Glomerular visceral epithelial cell (primary cell): ENCODE measurements at regions not wholly inside any gene's neighbourhood (a gene's known extent, or its start where the extent isn't known, plus 50 kb on each side); places are given as distances from the start of the nearest gene placed in this dataset.
"Not testable (repeated sequence)": the region's sequence is repeated elsewhere in the genome, so short reads cannot be mapped to it uniquely, and the experiment has no call there.

Experiments used
- DNase-seq: peaks from one replicate; pipeline ENCODE4 v3.0.0-alpha.2; 2016; ENCODE audit errors: extremely low spot score

DNA sequence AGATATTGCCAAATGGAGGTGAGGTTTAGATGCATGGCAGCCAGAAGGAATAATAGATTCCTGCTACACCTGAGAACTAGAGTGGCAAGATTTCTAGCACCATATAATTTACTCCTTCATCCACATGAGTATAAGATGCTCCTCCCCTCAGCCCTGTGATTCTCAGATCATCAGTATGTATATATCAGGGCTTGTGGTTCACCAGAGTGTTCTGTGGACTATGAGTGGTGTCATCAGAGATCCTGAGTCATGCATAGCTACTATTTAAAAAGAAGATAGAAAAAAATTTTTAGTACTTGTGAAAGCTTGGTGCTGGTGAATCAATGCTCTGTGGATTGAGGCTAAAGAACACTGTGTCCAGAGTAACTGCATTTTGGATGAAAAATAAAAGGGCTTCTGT, 285.9 kb downstream of the BMP4 start:
- DNase-seq, result peak; percentile 71

DNA sequence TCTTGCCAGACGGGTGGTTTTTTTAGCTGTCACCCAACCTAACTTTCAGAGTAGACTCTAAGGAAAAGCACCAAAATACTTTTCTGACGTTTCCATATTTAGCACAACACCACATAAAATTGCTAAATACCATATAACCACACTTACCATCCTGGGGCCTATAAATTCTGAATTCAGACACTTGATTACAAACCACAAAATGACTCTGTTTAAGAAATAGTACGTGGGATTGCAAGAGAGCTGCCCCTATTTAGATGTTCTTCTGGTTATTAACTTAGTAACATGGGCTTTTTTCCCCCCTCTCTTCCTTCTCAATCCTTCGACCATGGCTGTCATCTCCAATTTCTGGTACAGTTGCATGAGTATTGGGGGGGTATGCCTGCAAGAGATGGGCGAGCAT, 287.7 kb downstream of the BMP4 start:
- peak; percentile 13 for DNase-seq

DNA sequence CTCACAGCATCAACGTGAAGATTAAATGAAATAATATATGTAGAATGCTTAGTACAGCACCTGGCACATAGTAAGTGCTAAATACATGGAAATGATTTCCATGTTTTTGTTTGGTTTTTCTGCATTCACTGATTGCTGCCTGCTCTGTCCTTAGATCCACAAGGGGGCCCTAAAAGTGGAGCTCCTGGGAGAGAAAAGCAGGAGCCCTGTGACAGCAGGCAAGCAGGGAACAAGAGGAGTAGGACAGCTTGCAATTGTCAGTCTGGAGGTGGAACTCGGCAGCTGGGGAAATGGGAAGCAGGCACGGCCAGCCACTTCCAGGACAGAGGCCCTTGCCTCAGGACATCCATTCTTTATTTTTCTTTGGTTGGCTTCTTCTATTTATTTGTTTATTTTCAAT, 292.9 kb downstream of the BMP4 start:
- DNase-seq, result no peak

DNA sequence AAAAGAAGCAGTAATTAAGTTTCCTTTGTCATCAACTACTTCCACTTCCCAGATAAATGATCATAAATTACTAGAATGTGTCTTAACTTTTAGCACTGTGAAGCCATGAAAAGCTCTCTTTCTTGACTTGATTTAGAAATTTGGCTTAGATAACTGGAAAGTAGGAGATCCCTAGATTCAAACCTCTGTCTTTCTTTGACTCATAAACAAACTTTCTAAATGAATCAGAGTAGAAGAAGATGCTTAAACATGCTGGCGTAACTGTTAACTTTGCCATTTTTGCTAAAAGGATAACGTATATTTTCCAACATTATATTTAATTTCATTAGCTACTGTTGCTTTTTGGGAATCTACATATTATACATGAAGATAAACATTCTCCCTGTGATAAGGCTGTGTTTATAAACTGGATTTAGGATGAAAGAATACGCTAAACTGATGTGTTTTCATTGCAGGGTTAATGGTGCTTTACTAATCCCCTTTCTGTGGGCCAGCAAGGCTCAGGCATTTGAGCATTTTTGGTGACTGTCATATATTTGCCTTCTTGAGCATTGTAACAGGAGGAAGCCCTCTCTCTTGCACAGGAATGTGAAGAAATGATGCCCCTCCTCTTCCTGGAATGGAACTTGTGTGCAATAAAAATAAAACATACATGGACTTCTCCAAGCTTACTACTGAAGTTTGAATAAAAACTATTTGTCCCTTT, 301.4 kb downstream of the BMP4 start:
- peak; percentile 12 for DNase-seq

DNA sequence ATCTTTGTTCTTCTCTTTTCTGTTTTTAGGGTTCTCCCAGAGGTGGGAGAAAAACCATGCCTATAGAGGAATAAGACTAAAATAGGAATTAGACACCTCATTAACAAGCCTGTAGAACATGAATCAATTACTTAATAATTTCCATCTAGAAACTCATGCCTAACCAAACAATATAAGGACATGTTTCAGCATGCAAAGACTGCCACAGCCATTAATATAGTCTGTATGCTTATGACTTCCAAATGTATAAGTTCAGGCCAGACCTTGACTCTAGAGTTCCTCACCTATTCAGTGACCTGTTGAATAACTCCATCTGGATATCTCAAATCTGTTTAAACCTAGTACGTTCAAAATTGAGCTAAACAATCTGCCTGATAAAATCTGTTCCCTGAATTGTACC, 304.6 kb downstream of the BMP4 start:
- no peak for DNase-seq

DNA sequence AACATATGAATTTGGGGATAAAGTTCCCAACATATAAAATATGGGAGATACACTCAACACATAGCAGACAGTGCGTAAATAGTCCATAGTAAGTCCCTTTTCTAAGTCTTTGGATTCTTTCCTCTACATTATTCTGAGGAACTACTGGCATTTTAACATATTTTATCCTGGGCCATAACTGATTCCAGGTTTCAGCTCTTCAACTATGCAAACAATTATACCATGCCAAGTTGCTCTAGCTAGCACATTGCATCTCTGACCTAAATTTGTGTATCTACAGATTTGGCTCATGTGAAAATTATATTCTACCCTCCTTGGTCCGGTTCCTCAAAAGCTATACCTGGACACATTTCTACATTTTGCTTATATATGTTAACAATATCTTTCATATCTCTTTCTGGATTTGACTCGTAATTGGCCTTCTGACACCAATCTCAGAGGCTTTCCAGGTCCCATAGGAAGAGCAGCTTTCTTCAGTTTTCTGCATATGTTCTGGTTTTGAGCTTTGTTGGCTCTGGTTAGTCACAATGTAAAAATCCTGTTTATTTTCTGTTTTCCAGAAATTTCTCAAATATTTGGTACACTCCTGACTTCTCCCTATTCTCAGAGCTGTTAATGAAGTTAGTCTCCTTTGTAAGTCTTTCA, 305.4 kb downstream of the BMP4 start:
- DNase-seq, result no peak

DNA sequence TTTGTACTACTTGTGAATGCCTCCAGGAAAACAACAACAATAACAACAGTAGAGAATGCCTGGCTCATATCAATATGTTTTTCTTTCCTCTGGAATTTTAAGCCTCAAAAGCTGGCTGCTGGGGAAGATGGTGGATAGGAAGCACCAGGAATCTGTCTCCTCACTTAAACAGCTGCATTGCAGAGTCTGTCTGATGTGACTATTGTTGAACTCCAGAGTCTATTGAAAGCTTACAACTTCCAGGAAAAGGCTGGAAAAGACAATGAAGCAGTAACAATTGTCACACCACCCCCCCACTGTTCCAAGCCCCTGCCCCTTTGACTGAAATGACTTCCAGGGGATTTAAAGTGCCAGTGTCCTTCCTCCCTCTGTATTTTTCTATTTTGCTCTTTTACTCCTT, 309.7 kb downstream of the BMP4 start:
- no peak for DNase-seq

DNA sequence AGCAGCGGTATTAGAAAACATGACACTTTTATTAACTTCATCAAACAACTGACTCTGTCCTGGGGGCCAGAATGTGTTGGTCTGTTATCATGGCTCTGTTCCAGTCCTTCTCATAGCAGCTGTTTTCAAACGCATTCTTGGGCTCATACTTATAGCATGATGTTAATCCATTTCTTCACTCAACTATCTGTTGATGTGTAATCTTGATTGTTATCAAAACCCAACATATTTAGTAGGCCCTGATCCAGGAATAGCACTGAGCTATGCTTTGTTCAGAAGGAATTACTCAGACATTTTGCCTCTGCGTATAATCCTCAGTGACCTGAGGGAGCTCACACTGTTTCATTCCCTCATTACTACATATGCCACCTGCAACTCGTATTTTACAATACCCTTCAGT, 315.9 kb downstream of the BMP4 start:
- no peak for DNase-seq

DNA sequence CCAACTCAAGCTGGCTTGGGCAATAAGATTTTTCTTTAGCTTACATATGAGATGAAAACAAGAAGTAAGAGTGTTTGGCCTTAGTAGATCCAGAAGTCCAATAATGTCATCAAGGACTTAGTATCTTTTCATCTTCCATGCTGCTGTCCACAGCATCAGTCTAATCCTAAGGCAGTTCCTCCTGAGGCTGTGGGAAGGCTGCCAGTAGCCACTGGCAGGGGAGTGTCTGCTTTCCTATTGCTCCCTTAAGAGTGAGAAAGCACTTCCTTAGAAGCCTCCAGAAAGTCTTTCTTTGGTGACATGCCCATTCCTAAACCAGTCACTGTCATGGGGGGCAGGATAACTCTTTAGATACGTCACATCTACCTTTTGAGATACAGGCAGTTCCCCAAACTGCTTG, 317.7 kb downstream of the BMP4 start:
- DNase-seq, result no peak

DNA sequence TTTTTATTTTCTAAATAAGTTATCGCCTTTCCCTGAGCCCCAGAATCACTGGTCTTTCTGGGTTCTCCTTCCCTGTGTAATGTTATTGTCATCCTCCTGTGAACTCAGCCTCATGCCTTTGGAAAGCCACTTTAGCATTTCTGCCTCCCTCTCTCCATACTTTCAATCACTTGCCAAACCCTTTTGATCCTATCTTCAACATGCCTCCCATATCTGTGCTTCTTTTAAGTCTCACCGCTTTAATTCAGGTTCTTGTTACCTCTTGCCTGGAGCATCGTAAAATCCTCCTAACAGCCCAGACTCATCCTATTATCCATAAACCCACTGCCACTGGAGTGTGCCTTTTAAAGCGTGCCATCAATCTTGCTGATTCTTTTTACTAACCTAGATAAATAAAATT, 321.8 kb downstream of the BMP4 start:
- no peak for DNase-seq

DNA sequence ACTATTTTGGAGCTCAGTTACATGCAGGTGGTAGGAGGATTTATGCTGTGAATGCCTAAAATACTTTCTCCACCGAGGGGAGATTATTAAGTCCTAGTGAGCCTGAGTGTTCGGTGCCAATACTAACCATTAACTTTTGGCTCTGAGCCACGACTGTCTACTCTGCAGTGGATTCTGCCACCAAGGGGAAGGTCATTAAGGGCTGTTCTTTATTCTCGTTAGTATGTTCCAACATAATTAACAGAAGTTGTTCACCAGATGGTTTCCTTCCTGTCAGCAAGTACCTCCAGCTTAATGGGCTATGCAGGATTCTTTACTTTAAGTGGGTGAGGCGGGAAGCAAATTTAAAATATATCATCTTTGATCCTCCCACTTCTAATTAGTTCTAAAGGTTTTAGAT, 326.3 kb downstream of the BMP4 start:
- DNase-seq, result no peak

DNA sequence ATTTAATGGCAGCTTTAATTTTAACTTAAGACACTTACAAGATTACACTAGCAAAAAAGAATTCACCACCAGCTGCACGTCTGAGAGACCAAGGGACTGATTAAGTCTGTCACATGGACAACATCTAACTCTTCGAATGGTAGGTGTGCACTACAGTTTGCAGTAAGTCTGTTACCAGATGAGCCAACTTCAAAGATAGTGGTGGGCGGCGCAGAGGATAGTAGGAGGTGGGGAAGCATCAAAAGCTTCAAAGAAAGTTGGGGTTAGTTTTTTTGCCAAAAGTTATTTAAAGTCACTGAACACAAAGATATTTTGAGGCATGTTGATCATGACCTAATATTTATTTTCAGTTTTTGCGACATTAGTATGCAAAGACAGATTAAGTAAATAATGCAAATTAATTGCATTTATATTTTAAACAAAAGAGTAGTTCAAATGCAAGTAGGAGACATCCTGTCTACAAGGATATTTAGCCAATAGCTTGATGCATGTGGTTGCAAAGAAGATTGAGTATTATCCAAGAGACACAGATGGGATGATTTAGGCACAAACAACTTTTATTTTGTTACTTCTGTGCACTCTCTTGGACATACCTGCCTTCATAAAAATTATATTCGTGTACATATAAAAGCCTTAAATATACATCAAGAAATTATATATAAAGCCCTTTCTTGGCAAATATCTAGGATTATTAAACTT, 327.7 kb downstream of the BMP4 start:
- no peak for DNase-seq

DNA sequence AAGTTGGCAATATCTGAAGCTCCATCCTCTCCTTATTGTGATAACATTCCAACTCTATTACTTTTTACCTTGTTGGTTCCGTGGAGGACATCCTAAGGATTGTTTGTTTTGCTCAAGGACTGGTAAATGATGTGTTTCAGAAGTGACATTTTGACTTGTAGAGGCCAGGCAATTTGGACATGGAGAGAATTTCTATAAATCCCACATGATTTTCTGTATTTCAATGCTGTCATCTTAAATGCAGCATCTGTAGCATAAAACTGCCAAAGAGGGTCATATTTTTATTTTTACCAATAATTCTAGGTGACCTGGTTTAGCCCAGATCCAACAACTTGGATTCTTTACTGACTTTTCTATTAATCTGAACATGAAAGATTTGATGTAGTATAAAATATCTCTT, 328.4 kb downstream of the BMP4 start:
- DNase-seq, result no peak

DNA sequence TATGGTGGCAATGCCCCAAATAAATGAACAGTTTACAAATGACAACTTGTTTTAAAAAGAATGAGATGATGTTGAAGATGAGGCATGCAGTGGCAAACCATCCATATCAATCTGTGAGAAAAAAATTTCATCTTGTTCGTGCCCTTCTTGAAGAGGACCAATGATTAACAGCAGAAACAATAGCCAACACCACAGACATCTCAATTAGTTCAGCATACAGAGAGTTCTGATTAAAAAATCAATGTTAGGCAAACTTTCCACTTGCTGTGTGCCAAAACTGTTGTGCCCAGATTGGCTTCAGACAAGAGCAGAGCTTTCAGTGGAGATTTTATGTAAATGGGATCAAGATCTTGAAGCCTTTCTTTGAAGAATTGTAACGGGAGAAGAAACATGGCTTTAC, 329.9 kb downstream of the BMP4 start:
- no peak for DNase-seq

DNA sequence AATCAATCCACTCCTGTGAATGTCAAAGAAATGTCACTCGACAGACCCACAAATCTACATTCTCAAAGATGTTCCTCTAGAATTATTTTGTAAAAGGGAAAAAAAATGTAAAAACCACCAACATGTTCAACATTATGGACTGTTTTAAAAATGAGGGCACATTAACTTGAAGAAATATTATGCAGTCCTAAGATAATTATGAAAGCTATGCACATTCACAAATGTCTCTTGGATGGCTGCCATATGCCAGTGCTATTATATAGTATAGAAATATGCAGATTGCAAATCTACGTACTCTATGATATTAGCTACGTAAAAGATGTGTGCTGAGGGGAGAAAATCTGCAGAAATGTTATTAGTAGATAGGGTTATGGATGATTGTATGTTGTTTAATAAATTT, 334.2 kb downstream of the BMP4 start:
- no peak for DNase-seq

DNA sequence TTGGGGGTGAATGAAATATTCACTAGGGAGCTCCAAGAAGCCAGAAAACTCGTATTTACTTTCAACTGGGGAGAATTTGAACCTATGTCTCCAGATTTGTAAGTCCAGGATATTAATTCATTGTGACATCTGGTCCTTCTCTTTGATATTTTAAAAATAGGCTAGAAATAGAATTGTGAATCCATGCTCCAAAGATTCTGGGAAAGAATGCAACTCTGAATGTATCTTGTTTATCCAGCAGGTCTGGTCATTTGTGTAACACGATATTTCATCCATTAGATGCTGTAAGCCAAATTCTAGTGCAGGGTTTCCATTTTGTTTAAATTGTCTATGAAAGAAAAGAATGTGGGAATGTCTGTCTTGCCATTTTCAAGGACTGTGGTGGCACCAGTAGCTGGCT, 334.7 kb downstream of the BMP4 start:
- no peak for DNase-seq

DNA sequence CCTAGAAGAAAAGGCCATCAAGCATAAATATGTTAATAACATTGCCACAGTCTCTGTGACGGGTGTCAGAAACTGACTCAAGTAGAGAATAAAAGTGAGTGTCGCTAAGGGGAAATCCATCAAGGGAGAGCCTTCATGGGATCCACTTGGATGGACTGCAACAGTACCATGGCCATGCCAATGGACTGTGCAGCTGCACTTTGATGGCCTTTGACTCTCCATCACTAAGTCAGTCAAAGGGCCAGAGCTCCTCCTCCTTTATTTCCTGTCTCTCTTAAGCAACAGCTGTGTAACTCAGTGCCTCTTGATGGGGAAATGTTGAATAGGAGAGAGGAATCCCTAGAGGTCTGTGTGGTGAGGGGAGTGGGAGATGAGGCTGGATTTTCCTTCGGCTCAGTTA, 335.2 kb downstream of the BMP4 start:
- no peak for DNase-seq

DNA sequence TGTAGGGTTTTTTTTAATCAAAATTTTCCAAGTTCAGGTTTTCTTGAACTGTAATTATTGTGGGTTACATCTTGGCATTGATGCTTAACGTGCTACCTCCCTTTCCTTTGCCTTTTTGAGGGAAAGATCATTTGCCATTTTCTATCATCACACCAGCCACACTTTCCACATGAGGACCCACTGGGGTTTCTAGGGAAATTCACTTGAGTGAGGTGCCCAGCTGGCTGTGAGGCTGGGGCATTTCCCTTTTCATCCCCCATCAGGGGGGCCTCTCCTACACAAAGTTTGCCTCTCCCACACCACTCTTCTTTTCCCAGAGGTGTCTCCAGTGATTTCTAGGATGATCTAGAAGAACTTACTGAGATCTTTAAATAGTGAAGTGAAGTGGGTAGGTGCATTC, 335.7 kb downstream of the BMP4 start:
- no peak for DNase-seq

DNA sequence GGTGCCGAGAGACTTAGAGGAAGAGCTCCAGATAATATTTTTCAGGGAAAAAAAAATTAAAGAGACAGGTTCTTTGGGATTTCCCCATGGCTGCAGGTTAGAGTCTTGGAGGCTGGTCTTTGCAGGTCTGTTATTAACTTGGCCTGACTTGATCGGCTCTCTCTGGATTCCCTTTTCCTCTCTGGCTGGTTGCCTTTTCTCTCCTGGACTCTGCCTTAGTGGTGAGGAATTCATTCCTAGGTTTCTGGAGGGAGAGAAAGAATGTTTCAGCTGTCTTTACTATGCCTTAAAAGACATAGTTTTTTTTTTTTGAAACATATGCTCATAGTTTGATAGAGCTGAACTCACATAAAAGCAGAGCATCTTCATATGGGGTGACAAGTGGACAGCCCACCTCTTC, 336.3 kb downstream of the BMP4 start:
- DNase-seq, result peak; percentile 74

DNA sequence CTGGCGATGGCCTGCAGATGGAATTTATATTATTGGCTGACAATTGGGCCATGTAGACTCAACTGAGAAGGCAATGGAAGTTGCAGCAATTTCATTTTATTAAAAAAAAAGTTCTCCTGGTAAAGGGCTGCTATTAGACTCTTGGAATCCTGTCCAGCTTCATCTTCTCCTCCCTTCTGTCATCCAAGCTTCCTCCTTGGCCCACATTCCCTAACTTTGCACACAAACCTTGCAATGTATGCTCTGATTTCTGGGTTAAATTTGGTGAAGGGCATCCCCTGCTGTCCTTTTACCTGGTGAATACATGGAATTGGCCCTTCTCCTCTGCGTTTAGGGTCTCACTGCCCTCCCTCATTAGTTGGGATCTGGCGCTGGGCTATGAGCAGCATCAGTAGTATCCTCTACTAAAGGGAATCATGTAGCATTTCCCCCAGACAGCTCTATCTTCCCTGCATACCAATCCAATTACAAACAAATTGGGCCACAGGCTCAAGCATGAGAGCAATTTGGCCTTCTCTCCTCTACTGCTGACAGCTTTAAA, 336.9 kb downstream of the BMP4 start:
- DNase-seq, result peak; percentile 53

DNA sequence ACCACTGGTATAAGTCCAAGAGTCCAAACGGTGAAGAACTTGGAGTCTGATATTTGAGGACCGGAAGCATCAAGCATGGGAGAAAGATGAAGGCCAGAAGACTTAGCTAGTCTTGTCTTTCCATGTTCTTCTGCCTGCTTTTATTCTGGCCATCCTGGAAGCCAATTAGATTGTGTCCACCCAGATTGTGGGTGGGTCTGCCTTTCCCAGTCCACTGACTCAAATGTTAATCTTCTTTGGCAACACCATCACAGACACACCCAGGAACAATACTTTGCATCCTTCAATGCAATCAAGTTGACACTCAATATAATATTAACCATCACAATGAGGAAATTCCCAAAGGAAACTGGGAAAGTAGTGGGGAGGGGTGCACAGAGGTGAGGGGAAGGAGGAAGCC, 340.1 kb downstream of the BMP4 start:
- DNase-seq, result not testable (repeated sequence)

DNA sequence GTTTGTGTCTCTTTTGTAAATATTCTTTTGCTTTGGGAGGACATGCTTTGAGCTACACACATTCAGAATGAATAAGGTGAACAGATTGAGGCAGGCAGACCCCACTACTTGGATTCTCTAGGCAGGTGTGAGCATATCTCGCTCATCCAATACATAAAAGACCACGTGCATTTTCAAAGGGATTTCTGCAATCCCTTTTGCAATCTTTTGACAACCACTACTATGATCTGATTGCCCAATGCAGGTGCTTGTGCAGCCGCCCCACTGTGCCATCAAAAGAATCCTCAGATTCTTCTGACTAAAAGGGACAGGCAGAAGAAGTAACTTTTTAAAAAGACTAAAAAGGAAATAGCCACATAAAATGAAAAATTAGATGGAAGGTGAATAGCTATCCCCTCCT, 341.4 kb downstream of the BMP4 start:
- DNase-seq, result no peak
